ENCODE measurements at regions not wholly inside any gene's neighbourhood (a gene's known extent, or its start where the extent isn't known, plus 50 kb on each side); places are given as distances from the start of the nearest gene placed in this dataset.
"Not testable (repeated sequence)": the region's sequence is repeated elsewhere in the genome, so short reads cannot be mapped to it uniquely, and the experiment has no call there.

DNA sequence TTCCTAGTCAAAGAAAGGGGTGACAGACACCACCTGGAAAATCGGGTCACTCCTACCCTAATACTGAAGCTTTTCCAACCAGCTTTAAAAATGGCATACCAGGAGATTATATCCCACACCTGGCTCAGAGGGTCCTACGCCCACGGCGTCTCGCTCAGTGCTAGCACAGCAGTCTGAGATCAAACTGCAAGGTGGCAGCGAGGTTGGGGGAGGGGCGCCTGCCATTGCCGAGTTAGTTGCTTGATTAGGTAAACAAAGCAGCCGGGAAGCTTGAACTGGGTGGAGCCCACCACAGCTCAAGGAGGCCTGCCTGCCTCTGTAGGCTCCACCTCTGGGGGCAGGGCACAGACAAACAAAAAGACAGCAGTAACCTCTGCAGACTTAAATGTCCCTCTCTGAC is 127.1 kb downstream of the NXPE2 start:
- not testable (repeated sequence) for TF ChIP-seq CHD4 (IDR thresholded peaks at IDR 0.05); EZH2 (IDR thresholded peaks at IDR 0.05; ENCODE audit: borderline replicate concordance, control insufficient read depth, low read depth, low read length); TAF1 (IDR thresholded peaks at IDR 0.05; ENCODE audit: borderline replicate concordance, low read depth, low read length); MEF2B (IDR thresholded peaks at IDR 0.05; ENCODE audit: partially characterized antibody, poor library complexity, severe bottlenecking)
- TF ChIP-seq, protein P1, sequence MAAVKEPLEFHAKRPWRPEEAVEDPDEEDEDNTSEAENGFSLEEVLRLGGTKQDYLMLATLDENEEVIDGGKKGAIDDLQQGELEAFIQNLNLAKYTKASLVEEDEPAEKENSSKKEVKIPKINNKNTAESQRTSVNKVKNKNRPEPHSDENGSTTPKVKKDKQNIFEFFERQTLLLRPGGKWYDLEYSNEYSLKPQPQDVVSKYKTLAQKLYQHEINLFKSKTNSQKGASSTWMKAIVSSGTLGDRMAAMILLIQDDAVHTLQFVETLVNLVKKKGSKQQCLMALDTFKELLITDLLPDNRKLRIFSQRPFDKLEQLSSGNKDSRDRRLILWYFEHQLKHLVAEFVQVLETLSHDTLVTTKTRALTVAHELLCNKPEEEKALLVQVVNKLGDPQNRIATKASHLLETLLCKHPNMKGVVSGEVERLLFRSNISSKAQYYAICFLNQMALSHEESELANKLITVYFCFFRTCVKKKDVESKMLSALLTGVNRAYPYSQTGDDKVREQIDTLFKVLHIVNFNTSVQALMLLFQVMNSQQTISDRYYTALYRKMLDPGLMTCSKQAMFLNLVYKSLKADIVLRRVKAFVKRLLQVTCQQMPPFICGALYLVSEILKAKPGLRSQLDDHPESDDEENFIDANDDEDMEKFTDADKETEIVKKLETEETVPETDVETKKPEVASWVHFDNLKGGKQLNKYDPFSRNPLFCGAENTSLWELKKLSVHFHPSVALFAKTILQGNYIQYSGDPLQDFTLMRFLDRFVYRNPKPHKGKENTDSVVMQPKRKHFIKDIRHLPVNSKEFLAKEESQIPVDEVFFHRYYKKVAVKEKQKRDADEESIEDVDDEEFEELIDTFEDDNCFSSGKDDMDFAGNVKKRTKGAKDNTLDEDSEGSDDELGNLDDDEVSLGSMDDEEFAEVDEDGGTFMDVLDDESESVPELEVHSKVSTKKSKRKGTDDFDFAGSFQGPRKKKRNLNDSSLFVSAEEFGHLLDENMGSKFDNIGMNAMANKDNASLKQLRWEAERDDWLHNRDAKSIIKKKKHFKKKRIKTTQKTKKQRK (IDR thresholded peaks at IDR 0.05; ENCODE audit: low read depth, low read length) = not testable (repeated sequence)
- TF ChIP-seq, protein P2, sequence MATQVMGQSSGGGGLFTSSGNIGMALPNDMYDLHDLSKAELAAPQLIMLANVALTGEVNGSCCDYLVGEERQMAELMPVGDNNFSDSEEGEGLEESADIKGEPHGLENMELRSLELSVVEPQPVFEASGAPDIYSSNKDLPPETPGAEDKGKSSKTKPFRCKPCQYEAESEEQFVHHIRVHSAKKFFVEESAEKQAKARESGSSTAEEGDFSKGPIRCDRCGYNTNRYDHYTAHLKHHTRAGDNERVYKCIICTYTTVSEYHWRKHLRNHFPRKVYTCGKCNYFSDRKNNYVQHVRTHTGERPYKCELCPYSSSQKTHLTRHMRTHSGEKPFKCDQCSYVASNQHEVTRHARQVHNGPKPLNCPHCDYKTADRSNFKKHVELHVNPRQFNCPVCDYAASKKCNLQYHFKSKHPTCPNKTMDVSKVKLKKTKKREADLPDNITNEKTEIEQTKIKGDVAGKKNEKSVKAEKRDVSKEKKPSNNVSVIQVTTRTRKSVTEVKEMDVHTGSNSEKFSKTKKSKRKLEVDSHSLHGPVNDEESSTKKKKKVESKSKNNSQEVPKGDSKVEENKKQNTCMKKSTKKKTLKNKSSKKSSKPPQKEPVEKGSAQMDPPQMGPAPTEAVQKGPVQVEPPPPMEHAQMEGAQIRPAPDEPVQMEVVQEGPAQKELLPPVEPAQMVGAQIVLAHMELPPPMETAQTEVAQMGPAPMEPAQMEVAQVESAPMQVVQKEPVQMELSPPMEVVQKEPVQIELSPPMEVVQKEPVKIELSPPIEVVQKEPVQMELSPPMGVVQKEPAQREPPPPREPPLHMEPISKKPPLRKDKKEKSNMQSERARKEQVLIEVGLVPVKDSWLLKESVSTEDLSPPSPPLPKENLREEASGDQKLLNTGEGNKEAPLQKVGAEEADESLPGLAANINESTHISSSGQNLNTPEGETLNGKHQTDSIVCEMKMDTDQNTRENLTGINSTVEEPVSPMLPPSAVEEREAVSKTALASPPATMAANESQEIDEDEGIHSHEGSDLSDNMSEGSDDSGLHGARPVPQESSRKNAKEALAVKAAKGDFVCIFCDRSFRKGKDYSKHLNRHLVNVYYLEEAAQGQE (IDR thresholded peaks at IDR 0.05; ENCODE audit: low read depth, low read length) = not testable (repeated sequence)
- TF ChIP-seq, protein P3, sequence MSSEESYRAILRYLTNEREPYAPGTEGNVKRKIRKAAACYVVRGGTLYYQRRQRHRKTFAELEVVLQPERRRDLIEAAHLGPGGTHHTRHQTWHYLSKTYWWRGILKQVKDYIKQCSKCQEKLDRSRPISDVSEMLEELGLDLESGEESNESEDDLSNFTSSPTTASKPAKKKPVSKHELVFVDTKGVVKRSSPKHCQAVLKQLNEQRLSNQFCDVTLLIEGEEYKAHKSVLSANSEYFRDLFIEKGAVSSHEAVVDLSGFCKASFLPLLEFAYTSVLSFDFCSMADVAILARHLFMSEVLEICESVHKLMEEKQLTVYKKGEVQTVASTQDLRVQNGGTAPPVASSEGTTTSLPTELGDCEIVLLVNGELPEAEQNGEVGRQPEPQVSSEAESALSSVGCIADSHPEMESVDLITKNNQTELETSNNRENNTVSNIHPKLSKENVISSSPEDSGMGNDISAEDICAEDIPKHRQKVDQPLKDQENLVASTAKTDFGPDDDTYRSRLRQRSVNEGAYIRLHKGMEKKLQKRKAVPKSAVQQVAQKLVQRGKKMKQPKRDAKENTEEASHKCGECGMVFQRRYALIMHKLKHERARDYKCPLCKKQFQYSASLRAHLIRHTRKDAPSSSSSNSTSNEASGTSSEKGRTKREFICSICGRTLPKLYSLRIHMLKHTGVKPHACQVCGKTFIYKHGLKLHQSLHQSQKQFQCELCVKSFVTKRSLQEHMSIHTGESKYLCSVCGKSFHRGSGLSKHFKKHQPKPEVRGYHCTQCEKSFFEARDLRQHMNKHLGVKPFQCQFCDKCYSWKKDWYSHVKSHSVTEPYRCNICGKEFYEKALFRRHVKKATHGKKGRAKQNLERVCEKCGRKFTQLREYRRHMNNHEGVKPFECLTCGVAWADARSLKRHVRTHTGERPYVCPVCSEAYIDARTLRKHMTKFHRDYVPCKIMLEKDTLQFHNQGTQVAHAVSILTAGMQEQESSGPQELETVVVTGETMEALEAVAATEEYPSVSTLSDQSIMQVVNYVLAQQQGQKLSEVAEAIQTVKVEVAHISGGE (CRISPR knock-in tag; IDR thresholded peaks at IDR 0.05) = not testable (repeated sequence)
- TF ChIP-seq, protein P4, sequence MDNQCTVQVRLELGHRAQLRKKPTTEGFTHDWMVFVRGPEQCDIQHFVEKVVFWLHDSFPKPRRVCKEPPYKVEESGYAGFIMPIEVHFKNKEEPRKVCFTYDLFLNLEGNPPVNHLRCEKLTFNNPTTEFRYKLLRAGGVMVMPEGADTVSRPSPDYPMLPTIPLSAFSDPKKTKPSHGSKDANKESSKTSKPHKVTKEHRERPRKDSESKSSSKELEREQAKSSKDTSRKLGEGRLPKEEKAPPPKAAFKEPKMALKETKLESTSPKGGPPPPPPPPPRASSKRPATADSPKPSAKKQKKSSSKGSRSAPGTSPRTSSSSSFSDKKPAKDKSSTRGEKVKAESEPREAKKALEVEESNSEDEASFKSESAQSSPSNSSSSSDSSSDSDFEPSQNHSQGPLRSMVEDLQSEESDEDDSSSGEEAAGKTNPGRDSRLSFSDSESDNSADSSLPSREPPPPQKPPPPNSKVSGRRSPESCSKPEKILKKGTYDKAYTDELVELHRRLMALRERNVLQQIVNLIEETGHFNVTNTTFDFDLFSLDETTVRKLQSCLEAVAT (IDR thresholded peaks at IDR 0.05) = not testable (repeated sequence)
- TF ChIP-seq, protein P5, sequence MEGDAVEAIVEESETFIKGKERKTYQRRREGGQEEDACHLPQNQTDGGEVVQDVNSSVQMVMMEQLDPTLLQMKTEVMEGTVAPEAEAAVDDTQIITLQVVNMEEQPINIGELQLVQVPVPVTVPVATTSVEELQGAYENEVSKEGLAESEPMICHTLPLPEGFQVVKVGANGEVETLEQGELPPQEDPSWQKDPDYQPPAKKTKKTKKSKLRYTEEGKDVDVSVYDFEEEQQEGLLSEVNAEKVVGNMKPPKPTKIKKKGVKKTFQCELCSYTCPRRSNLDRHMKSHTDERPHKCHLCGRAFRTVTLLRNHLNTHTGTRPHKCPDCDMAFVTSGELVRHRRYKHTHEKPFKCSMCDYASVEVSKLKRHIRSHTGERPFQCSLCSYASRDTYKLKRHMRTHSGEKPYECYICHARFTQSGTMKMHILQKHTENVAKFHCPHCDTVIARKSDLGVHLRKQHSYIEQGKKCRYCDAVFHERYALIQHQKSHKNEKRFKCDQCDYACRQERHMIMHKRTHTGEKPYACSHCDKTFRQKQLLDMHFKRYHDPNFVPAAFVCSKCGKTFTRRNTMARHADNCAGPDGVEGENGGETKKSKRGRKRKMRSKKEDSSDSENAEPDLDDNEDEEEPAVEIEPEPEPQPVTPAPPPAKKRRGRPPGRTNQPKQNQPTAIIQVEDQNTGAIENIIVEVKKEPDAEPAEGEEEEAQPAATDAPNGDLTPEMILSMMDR (IDR thresholded peaks at IDR 0.05 in 2 of 3, conservative IDR thresholded peaks at IDR 0.05 in 1 of 3; ENCODE audit: control insufficient read depth in 2 of 3, extremely low read depth in 1 of 3, insufficient read depth in 1 of 3, low read depth in 3 of 3, low read length in 3 of 3) = not testable (repeated sequence)

All from GM12878 (cell line).